HG02798 (cell line): ENCODE measurements at regions not wholly inside any gene's neighbourhood (a gene's known extent, or its start where the extent isn't known, plus 50 kb on each side); places are given as distances from the start of the nearest gene placed in this dataset.

Experiments
- ATAC-seq: cut with Tn5 transposase; IDR thresholded peaks from one replicate; pipeline ENCODE4 v1.9.1; 2021; ENCODE audit warnings: mild to moderate bottlenecking; ENCODE audit not compliant: unreplicated experiment, poor library complexity

DNA sequence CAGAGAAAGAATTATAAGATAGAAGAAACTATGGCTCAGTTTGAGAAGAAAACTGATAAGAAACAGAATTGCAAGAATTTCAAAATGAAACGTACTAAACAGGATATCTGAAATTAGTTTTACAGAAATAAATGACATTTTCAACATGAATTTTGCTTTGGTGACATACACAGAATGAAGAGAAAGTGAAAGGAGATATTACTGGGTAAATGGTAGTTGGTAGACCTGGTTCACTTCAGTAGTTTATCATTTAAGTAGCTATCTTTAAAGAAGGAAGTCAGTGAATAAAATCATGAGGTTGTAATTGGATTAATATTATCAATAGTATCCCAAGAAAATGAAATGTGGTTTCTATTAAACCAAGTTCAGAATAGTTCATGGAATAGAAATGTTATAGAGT lies 395.5 kb upstream of the SMIM31 start:
- no peak for ATAC-seq

DNA sequence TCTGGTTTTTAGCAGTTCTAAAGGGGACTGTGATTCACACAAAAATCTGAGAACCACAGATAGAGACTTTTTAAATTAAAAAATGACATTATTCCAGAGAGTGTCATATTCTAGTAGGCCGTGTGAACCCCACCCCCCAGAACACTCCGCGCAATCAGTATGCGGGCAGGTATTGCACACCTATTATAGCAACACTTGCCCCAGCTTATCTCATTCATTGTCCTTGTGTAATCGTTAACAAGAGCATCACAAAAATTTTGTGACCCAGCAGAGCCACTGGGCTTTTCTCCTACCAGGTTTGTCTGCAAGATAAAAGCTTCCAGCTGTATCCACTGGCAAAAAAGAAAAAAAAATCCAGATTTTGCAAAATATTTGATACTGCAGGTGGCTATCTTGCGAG lies 394.1 kb upstream of the SMIM31 start:
- ATAC-seq, result no peak

DNA sequence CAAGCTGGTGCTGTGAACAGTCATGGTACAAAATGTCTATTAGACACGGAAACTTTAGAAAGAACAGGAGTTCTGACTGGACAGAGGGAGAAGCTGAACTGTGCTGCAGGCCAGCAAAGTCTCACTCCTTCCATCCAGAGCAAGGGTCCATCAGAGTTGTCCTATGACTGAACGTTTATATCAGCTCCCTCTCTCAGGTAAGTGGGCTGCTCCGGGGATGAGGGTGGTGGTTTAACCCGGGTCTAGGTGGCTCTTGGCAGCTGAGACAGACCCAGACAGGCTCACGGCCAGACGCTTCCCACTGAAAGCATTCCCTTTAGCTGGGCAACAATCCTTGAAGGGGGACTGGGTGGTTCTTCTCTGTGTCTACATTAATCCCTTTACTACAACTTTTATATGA lies 385.0 kb upstream of the SMIM31 start:
- ATAC-seq, result no peak

DNA sequence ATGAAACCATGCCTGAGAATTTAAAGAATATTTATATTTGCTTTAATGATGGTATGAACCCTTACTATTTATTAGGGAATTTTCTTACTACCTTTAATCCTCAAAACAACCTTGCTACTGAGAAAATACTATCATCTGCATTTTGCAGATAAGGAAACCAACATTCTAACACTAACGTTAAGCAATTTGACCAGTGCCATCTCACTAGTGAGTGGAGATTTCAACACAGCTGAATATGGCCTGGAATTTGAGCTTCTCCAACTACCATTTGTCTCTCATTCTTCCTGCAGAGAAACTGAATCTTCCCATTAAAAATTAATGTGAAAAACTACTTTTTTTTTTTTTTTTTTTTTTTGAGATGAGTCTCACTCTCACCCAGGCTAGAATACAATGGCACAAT lies 380.9 kb upstream of the SMIM31 start:
- no peak for ATAC-seq

DNA sequence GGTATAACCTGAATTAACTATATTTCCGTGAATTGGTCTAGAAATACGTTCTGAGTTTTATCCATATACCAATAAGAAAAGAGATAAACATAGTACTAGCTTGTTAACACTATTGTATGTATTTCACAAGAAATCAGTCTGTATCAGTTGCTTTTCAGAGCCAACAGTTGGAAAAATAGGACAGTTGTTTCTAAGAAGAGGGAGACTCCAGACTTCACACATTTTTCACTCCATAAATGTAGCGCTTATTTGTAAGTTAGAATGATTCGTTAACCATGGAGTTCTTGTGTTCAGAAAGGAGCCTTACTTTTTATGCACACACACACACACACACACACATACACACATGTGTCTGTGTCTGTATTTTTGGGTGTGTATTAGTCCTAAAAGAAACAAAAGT lies 376.7 kb upstream of the SMIM31 start:
- ATAC-seq, result no peak

DNA sequence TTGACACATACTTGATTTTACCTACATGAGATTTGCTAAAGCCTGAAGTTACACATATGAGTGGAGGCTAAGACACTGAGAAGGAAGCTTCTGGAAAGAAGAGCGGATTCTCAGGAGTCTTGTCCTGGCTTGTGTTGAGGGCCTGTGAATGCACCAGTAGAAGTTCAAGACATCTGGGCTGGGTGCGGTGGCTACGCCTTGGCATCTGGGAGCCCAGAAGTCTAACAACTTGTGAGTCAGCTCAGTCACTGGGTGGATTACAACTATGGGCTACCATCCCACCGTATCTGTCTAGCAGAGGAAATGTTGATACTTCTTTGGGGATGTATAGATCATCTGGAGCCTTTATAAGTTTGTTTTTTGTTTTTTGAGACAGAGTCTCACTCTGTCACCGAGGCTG lies 375.6 kb upstream of the SMIM31 start:
- no peak for ATAC-seq

DNA sequence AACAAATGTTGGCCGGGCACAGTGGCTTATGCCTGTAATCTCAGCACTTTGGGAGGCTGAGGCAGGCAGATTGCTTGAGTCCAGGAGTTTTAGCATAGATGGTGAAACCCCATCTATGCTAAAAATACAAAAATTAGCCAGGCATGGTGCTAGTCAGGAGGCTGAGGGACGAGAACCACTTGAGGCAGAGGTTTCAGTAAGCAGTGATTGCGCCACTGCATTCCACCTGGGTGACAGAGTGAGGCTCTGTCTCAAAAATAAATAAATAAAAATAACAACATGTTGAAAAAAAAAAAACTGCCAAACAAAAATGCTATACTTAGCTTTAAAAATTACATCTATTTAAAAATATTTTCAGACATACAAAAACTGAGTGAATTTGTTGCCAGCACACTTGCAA lies 374.2 kb upstream of the SMIM31 start:
- no peak for ATAC-seq

DNA sequence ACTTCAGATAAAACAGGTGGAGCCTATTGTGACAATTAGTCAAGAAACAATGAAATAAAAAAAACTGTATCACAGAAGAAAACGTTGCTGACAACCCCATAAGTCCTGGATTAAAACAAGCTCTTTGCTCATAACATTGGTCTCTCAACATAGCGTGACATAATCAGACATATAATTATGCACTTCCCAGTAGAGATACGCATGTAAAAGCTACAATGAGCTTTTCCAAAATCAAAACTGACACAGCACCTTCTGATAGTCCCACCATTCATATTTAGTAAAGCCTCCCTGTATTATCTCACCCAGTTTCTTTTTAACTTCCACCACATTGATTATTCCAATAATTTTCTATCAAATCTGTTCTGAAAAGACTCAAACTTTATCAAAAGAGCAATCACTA lies 372.1 kb upstream of the SMIM31 start:
- no peak for ATAC-seq

DNA sequence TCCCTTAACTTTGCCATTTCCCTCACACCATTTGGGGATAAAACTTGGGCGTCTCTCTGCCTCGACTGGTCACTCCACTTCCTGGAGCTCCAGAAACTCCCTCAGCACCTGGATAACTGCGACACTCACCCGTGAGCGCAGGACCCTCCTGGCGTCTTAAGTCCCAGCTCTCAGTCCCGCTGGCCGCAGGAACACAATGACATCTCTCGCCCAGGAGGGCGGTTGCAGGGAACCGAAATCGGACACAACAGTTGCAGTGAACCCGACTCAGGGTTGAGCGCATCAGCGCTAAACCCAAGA lies 370.9 kb upstream of the SMIM31 start:
- no peak for ATAC-seq

DNA sequence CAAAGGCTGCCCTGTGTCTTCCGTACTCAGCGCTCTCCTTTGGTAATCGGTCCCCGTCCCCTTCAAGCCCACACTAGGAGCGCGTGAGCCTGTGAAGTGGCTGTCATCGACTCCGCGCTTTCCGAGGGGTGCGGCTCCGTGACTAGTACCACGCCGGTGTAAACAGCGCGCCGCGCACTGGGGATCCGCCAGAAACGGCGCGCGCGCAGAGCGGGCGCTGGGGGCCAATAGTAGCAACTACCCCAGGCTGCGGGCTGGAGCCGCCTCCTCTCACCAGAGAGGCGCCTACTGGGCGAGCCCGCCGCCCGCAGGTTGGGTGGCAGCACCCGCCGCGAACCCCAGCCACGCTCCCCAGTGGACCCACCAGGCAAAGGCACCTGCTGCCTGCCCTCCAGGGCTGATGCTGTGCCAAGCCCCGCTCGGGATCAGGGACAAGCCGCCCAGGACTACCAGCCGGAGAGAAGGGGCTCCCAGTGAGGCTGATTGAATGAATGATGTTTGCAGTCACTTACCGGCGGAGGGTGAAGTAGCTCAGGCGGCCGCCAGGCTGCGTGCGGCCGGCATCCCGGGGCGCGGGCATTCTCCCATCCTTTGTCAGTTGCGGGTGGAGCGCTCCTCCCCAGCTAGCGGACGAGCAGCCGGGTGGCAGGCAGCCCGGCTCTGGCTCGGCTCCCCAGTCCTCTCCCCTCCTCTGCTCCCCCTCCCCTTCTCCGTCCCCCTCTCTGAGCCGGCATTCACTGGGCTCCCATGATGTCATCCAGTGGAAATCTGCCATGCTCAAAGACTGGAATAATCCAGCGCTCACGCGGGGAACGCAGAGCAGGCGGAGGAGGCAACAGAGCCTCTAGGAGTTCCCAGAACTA lies 370.3 kb upstream of the SMIM31 start:
- ATAC-seq, result no peak

DNA sequence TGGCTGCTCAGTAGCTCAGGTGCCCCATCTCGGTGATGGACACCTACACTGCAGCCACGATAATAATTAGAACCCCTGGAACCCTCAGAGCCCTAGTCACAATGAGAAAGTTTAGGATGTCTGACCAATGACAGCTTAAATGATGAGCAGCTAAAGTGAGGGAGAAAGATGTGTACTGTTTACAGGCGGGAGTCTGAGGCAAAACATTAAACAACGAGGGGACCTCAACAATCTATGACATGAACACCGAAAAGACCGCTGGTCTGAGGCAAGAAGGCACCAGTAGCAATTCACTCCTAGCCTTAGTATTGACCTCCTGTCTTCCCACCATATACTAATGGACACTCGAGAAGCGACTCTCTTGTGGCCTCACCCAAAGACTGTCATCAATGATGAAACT lies 369.5 kb upstream of the SMIM31 start:
- no peak for ATAC-seq

DNA sequence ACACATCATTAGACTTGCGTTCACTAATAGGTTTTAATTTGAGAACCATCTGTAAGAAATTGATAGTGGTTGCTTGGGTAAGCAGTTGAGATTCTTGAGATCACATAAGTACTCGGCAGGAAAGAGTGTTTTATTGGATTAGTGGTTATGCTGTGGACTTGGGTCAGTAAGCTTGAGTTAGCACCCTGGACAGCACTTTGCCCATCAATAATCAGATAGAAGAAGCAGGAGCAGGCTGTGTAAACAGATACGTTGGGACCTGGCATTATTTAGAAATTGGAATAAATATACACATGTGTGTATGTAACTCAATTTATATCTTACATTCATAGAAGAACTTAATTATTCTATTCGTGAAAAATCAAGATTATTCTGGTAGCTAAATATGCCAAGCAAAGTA lies 357.5 kb upstream of the SMIM31 start:
- no peak for ATAC-seq

DNA sequence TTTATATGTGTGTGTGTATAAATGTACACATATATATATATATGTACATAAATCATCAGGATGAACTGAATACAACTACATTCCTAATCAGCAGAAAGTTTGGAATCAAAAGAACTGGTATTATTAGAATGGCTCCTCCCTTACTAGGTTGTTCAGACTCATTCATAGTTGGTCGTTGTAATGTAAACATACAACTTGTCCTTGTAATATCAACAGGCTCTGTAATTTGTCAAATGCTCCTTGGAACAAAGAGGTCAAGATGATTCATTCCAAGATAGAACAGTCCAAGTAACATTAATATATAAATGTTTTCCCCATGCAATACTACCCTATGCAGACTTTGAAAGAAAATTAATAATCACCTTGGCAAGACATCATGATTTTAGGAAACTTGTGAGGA lies 351.4 kb upstream of the SMIM31 start:
- ATAC-seq, result no peak

DNA sequence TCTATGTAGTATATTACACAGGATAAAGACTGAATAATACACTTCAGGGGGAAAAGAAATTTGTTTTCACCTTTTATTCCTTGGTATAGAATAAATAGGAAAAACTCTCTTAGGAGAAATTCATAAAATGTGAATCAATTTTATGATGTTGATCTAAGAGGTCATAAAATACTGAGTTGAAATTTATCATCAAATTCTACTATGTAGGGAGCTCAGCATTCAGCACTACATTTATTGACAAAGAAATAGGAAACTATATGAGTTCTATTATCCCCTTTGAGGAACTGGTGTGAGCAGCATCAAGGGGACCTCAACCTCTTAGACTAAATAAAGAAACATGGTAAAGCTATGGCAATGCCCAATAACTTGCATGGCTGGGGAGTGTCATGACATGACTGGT lies 348.2 kb upstream of the SMIM31 start:
- ATAC-seq, result no peak

DNA sequence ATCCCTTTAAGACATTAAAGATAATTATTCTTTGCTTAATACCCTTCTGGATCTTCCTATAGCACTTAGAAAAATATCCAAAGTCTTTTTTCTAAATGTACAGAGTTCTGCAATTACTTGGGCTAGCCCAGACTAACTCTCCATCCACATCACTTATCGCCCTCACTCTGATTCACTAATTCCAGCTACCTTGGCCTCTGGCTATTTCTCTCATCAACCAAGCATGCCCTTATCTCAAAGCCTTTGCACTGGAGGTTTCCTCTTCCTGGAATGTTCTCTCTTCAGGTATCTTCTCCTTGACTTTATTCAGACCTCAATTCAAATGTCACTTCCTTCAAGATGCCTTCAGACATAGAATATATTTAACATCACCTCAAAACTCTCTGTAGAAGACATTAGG lies 345.1 kb upstream of the SMIM31 start:
- no peak for ATAC-seq

DNA sequence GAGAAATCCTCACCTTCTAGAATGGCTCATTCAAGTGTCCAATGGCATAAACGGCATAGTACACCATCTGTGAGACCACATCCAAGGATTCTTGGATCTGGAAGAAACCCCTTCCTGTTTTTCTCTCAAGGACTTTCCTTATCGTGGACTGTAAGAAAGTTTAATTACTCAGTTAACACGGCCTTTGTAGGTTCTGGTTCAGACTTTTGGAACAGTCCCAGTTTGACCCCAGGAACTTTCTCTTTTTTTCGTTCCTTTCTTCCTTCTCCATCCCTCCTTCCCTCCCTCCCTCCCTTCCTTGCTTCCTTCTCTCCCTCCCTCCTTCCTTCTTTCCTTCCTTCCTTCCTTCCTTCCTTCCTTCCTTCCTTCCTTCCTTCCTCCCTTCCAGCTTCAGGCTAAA lies 343.5 kb upstream of the SMIM31 start:
- ATAC-seq, result no peak

DNA sequence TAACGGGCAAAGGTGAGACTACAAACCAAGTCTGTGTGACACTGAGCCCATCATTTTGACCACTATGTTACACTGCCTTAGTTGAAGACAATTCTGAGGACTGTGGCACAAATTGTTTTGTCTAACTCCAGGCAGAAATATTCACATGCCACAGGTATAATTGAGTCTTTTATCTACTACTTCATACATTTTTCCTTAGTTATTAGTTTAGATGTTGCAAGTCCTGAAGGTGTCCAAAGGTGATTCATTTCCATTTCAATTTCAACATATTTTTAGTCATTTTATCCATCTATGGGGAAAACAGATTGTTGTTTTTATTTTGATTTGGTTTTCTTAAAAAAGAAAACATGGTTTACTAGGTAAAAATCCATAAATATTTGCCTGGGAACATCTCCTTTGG lies 341.7 kb upstream of the SMIM31 start:
- ATAC-seq, result no peak

DNA sequence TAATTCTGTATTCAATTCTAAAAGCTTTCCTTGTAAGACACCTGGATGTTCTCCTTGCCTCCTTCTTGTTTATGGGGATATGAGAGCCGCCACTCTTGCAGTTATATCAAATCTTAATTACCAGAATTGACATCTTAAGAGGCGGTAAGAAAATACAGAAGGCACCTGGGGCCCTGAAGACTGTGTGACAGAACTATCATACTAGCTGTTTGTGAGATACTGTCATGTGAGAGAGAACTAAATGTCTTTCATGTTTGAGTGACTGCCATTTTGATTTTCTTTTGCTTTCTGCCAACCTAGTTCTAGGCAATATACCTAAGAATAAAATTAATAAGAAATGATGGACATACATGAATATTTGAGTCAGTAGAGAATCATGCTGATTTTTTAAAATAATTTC lies 340.2 kb upstream of the SMIM31 start:
- no peak for ATAC-seq

DNA sequence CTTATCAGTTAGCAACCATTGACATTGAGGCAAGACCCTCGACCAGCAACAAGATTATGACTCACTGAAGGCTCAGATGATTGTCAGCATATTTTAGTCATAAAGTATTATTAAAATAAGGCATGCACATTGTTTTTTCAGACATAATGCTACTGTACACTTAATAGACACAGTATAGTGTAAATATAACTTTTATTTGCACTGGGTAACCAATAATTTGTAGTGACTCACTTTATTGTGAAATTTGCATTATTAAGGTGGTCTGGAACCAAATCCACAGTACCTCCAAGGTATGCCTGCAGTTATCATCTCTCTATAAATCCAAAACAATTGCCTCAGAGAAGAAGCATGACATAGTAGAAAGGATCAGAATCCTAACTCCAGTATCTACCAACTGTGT lies 330.1 kb upstream of the SMIM31 start:
- ATAC-seq, result no peak

DNA sequence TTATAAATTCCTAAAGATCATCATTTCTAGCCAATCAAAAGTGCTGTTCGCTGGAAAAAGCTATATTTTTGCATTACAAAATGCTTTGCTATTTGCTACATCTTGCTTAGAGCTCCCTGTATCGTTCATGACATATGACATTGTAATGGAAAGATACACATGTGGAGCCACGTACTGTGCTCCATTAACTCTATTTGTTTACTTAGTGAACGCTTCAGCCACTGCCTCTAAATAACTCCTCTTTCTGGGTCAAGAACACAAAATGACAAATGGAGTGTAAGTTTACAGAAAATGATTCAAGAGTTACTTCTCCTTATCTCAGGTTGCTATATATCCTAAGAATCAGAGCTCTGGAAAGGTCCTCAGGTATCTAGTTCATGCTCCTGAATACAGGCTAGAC lies 329.1 kb upstream of the SMIM31 start:
- ATAC-seq, result no peak

DNA sequence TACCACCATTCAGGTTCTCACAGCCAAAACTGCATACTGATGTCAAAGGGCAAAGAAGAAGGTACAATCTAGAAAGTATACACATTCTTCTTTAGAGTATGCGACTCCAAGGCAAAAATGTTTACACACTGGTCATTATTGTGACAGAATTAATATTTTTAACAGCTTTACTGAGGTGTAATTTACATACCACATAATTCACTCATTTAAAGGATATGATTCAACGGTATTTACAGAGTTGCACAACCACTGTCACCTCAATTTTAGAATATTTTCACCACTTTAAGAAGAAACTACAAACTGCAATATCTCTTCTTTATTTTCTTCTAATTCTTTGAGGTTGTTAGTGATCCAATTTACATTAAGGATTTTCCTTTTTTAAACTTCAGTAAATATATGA lies 325.4 kb upstream of the SMIM31 start:
- no peak for ATAC-seq

DNA sequence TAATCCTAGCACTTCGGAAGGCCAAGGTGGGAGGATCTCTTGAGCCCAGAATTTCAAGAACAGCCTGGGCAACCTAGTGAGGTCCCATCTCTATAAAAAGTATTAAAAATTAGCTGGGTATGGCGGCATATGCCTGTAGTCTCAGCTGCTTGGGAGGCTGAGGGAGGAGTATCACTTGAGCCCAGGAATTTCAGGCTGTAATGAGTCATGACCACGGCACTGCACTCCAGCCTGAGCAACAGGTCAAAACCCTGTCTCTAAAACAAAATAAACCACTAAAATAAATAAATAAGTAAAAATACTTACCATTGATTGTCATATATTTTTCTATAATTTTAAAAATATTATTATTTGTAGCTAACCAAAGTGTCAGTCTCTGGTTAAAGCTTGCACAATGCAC lies 315.6 kb upstream of the SMIM31 start:
- no peak for ATAC-seq

DNA sequence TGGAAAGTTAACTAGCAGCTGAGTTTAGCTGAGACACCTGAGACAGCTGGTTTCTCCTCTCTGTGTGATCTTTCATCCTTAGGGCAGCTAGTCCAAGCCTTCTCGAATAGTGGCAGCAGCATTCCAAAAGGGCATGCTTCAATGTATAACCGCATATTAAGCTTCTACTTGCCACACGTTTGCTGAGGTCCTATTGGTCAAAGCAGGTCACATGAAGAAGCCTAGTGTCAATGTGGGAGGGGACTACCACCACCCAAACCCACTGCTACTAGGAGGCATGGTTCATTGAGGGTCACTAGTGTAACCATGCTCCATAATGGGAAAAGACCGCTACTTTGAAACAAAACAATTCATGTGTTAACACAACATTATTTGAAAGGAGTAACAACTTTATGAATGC lies 314.9 kb upstream of the SMIM31 start:
- no peak for ATAC-seq
